HEK293 (cell line): ENCODE measurements at regions not wholly inside any gene's neighbourhood (a gene's known extent, or its start where the extent isn't known, plus 50 kb on each side); places are given as distances from the start of the nearest gene placed in this dataset.

Experiments used
- CTCF ChIA-PET: fragments of 350-600 bp; formaldehyde crosslinking; extraction: SDS; loops from one replicate; lab custom pipeline; 2021; ENCODE audit warnings: antibody characterized with exemption; lab: Yijun Ruan, JAX
- POLR2A ChIA-PET: fragments of 300-600 bp; formaldehyde crosslinking; extraction: SDS; loops from one replicate; lab custom pipeline; 2020; ENCODE audit warnings: antibody characterized with exemption, inconsistent platforms; lab: Yijun Ruan, JAX
- H3K27ac ChIP-seq: fragments of 200-500 bp; sonication (Bioruptor generic); 2 replicates; pipeline ENCODE4 v1.5.1; 2014; ENCODE audit warnings: low read depth, low read length, control low read depth, inconsistent platforms; ENCODE audit errors: extremely low read depth
- H3K36me3 ChIP-seq, 2 experiments: fragments of 200-500 bp in 1 of 2; sonication (Bioruptor generic) in 1 of 2; 1 replicate in 1 of 2; 2 replicates in 1 of 2; pipeline ENCODE4 v1.5.1; 2014 to 2017; ENCODE audit warnings: inconsistent platforms in 2 of 2, low read length in 2 of 2; ENCODE audit not compliant: control insufficient read depth in 2 of 2, insufficient read depth in 1 of 2
- H3K4me1 ChIP-seq: fragments of 200-500 bp; sonication (Bioruptor generic); 2 replicates; pipeline ENCODE4 v1.5.1; 2014; ENCODE audit warnings: mild to moderate bottlenecking, low read length, inconsistent platforms; ENCODE audit not compliant: control insufficient read depth, insufficient read depth
- H3K4me3 ChIP-seq: 2 replicates; pipeline ENCODE4 v1.5.1; 2011; ENCODE audit warnings: low read depth, mild to moderate bottlenecking, control low read depth, low read length, moderate library complexity
- H3K9me3 ChIP-seq: fragments of 200-500 bp; sonication (Bioruptor generic); 2 replicates; pipeline ENCODE4 v1.5.1; 2014; ENCODE audit warnings: low read depth, low read length, inconsistent platforms; ENCODE audit not compliant: control insufficient read depth, insufficient read depth
- ATF2 ChIP-seq: fragments of 450-650 bp; formaldehyde crosslinking; IDR thresholded peaks from 2 replicates; pipeline ENCODE4 v1.5.1; 2016; ENCODE audit warnings: missing biosample characterization, missing genetic modification characterization, low read depth
- ELK4 ChIP-seq: IDR thresholded peaks from 2 replicates; pipeline ENCODE4 v1.6.1; 2011; ENCODE audit warnings: mild to moderate bottlenecking, low read depth, low read length, borderline replicate concordance
- GLIS1 ChIP-seq: fragments of 450-650 bp; formaldehyde crosslinking; IDR thresholded peaks from 2 replicates; pipeline ENCODE4 v1.5.1; 2016; ENCODE audit warnings: missing biosample characterization, missing genetic modification characterization
- KLF8 ChIP-seq: fragments of 450-650 bp; formaldehyde crosslinking; IDR thresholded peaks from 2 replicates; pipeline ENCODE4 v1.5.1; 2016; ENCODE audit warnings: missing biosample characterization, missing genetic modification characterization
- MYNN ChIP-seq: fragments of 450-650 bp; formaldehyde crosslinking; IDR thresholded peaks from 2 replicates; pipeline ENCODE4 v1.5.1; 2016; ENCODE audit warnings: missing biosample characterization, missing genetic modification characterization, borderline replicate concordance
- MZF1 ChIP-seq: fragments of 450-650 bp; formaldehyde crosslinking; IDR thresholded peaks from 2 replicates; pipeline ENCODE4 v1.5.1; 2017; ENCODE audit warnings: missing biosample characterization, missing genetic modification characterization, borderline replicate concordance
- OVOL3 ChIP-seq: fragments of 450-650 bp; formaldehyde crosslinking; IDR thresholded peaks from 2 replicates; pipeline ENCODE4 v1.5.1; 2016; ENCODE audit warnings: missing biosample characterization, missing genetic modification characterization
- RBAK ChIP-seq: fragments of 450-650 bp; formaldehyde crosslinking; IDR thresholded peaks from 2 replicates; pipeline ENCODE4 v1.5.1; 2016; ENCODE audit warnings: missing biosample characterization, missing genetic modification characterization
- SALL2 ChIP-seq: fragments of 450-650 bp; formaldehyde crosslinking; IDR thresholded peaks from 2 replicates; pipeline ENCODE4 v1.5.0; 2017; ENCODE audit warnings: missing biosample characterization, mild to moderate bottlenecking, missing genetic modification characterization, borderline replicate concordance
- SCRT2 ChIP-seq: fragments of 450-650 bp; formaldehyde crosslinking; IDR thresholded peaks from 2 replicates; pipeline ENCODE4 v1.5.1; 2016; ENCODE audit warnings: missing biosample characterization, missing genetic modification characterization
- SP3 ChIP-seq: fragments of 450-650 bp; formaldehyde crosslinking; IDR thresholded peaks from 2 replicates; pipeline ENCODE4 v1.5.1; 2016; ENCODE audit warnings: missing biosample characterization, missing genetic modification characterization
- WT1 ChIP-seq: fragments of 450-650 bp; formaldehyde crosslinking; IDR thresholded peaks from 2 replicates; pipeline ENCODE4 v1.5.1; 2016; ENCODE audit warnings: missing biosample characterization, missing genetic modification characterization
- ZBTB17 ChIP-seq: fragments of 450-650 bp; formaldehyde crosslinking; IDR thresholded peaks from 2 replicates; pipeline ENCODE4 v1.5.1; 2016; ENCODE audit warnings: missing biosample characterization, missing genetic modification characterization
- ZBTB44 ChIP-seq: fragments of 450-650 bp; IDR thresholded peaks from 2 replicates; pipeline ENCODE4 v1.5.1; 2018; ENCODE audit warnings: missing biosample characterization, mild to moderate bottlenecking, missing genetic modification characterization
- ZFP3 ChIP-seq: fragments of 450-650 bp; formaldehyde crosslinking; IDR thresholded peaks from 2 replicates; pipeline ENCODE4 v1.5.1; 2016; ENCODE audit warnings: low read depth, missing biosample characterization, missing genetic modification characterization
- ZFP69B ChIP-seq: fragments of 450-650 bp; formaldehyde crosslinking; IDR thresholded peaks from 2 replicates; pipeline ENCODE4 v1.5.1; 2016; ENCODE audit warnings: missing biosample characterization, missing genetic modification characterization
- ZNF112 ChIP-seq: fragments of 450-650 bp; formaldehyde crosslinking; IDR thresholded peaks from 2 replicates; pipeline ENCODE4 v1.5.0; 2017; ENCODE audit warnings: missing biosample characterization, missing genetic modification characterization
- ZNF202 ChIP-seq: fragments of 450-650 bp; formaldehyde crosslinking; IDR thresholded peaks from 2 replicates; pipeline ENCODE4 v1.5.1; 2016; ENCODE audit warnings: missing biosample characterization, missing genetic modification characterization, borderline replicate concordance
- ZNF561 ChIP-seq: fragments of 450-650 bp; IDR thresholded peaks from 2 replicates; pipeline ENCODE4 v1.5.1; 2018; ENCODE audit warnings: missing biosample characterization, missing genetic modification characterization, borderline replicate concordance
- ZNF580 ChIP-seq: fragments of 450-650 bp; formaldehyde crosslinking; IDR thresholded peaks from 2 replicates; pipeline ENCODE4 v1.5.1; 2016; ENCODE audit warnings: missing biosample characterization, missing genetic modification characterization
- ZNF610 ChIP-seq: fragments of 450-650 bp; formaldehyde crosslinking; IDR thresholded peaks from 2 replicates; pipeline ENCODE4 v1.5.1; 2016; ENCODE audit warnings: missing biosample characterization, missing genetic modification characterization, borderline replicate concordance
- ZNF639 ChIP-seq: fragments of 450-650 bp; formaldehyde crosslinking; IDR thresholded peaks from 2 replicates; pipeline ENCODE4 v1.5.1; 2016; ENCODE audit warnings: missing biosample characterization, missing genetic modification characterization
- ZNF658 ChIP-seq: fragments of 450-650 bp; formaldehyde crosslinking; IDR thresholded peaks from 2 replicates; pipeline ENCODE4; 2016; ENCODE audit warnings: missing biosample characterization, missing genetic modification characterization
- ZNF677 ChIP-seq: fragments of 450-650 bp; IDR thresholded peaks from 2 replicates; pipeline ENCODE4 v1.5.0; 2018; ENCODE audit warnings: missing biosample characterization, mild to moderate bottlenecking, missing genetic modification characterization, moderate library complexity
- ZNF843 ChIP-seq: fragments of 450-650 bp; formaldehyde crosslinking; IDR thresholded peaks from 2 replicates; pipeline ENCODE4 v1.5.1; 2016; ENCODE audit warnings: missing biosample characterization, missing genetic modification characterization

GRCh38 chr2:103459283-103459682 is 697.5 kb downstream of the TMEM182 start:
- H3K27ac ChIP-seq: no peak overlapping the region
- H3K4me3 ChIP-seq: no peak overlapping the region
- CTCF ChIA-PET: interaction anchor here (0.6 kb wide), 1 partner anchor 311 kb away, joined by 3 read pairs; no protein-coding TSS in a partner anchor
- POLR2A ChIA-PET: no interaction called here
- no peaks in the 10 kb centered on the region for H3K4me1 ChIP-seq
- no peaks in the 10 kb centered on the region for H3K36me3 ChIP-seq
- TF ChIP-seq ZNF843 (tag by site-specific recombination) (no peak), ZBTB17 (tag by site-specific recombination) (no peak), WT1 (tag by site-specific recombination) (no peak), SCRT2 (no peak), ZNF639 (tag by site-specific recombination) (no peak), ZNF658 (tag by site-specific recombination) (no peak), ZBTB44 (tag by site-specific recombination) (no peak), SALL2 (no peak), KLF8 (tag by site-specific recombination) (no peak), ELK4 (no peak), ZNF580 (tag by site-specific recombination) (no peak), MYNN (tag by site-specific recombination) (no peak), ATF2 (tag by site-specific recombination) (no peak), SP3 (tag by site-specific recombination) (no peak), GLIS1 (tag by site-specific recombination) (no peak), ZNF677 (tag by site-specific recombination) (no peak), ZNF202 (tag by site-specific recombination) (no peak), ZFP3 (tag by site-specific recombination) (no peak), OVOL3 (tag by site-specific recombination) (no peak), ZNF112 (tag by site-specific recombination) (no peak)
- no peaks in the 10 kb centered on the region for H3K9me3 ChIP-seq

- H3K27ac ChIP-seq: no peak overlapping the region
- H3K4me1 ChIP-seq: no peaks in the 10 kb centered on the region
- H3K9me3 ChIP-seq: no peaks in the 10 kb centered on the region
- H3K4me3 ChIP-seq: no peak overlapping the region
- no peaks in the 10 kb centered on the region for H3K36me3 ChIP-seq
- ChIA-PET CTCF (interaction anchor here (0.6 kb wide), 1 partner anchor 8 kb away, joined by 3 read pairs; no protein-coding TSS in a partner anchor), POLR2A (no interaction called here)
- TF ChIP-seq ZNF610 (tag by site-specific recombination) (no peak), ZNF112 (tag by site-specific recombination) (no peak), MZF1 (tag by site-specific recombination) (no peak), ZFP69B (no peak), ZNF561 (tag by site-specific recombination) (no peak), RBAK (tag by site-specific recombination) (no peak)
Observed at GRCh38 chr2:103462101-103462500, 700.3 kb downstream of the TMEM182 start.
